ENCODE measurements at regions not wholly inside any gene's neighbourhood (a gene's known extent, or its start where the extent isn't known, plus 50 kb on each side); places are given as distances from the start of the nearest gene placed in this dataset.
"Not testable (repeated sequence)": the region's sequence is repeated elsewhere in the genome, so short reads cannot be mapped to it uniquely, and the experiment has no call there.

DNA sequence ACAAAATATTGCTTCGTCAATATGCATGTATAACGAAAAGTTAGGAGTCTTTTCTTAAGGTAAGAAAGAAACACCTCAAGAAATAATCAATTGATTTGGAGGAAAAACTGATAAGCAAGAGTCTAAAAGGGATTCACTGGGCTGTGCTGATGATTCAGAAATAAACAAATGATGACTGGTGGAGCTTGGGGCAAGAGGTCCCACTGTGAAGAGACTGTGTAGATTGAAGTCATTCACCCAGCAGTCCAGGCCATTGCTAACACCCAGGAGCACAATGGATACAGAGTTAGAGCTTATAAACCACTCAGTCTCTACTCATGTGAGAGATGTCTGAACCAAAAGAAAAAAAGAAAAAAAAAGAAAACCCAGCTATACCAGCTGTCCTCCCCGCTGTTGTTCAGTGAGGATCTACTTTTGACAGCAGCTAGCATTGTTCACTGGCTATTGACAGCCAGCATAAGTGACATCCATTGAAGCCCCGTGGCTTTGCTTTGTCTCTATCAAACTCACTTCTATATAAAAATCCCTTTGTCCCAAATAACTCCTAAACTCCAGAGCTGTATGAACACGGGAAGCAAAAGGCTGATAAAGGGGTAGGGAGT is 255.5 kb downstream of the KCTD12 start:
- DNase-seq (ENCODE audit: extremely low read depth, low read depth, low spot score): no peak

DNA sequence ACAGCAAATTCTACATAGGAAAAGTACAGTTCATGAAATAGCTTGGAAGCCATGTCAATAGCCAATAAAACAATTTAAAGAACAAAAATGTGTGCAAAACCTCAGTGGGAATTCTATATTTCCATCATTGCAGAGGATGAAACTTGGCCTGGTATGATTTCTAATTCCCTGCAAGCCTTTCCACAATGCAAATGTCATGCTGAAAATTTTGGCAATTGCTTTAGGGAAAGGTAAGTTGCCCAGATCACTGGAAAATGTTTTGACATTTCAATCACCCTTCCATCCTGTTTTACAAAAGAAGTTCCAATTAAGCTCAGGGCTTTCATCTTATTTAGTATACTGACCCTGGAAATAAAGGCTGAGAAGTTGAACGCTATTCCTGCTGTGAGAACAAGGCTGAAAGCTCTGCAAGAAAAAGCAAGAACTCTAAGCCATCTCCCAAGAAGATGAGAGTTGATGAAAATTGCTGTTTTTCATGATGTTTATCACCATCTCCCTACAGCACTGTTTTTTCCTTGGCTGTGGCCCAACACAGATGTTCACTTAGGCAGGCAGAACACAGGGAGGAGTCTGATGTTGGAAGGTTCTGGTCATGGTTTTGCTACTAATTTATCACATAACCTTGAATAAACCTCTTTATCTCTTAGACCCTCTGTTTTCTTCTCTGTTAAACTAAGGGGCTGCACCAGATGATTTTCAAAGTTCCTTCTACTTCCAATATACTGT is 263.7 kb downstream of the KCTD12 start:
- no peak for DNase-seq (ENCODE audit: extremely low read depth, low read depth, low spot score)

DNA sequence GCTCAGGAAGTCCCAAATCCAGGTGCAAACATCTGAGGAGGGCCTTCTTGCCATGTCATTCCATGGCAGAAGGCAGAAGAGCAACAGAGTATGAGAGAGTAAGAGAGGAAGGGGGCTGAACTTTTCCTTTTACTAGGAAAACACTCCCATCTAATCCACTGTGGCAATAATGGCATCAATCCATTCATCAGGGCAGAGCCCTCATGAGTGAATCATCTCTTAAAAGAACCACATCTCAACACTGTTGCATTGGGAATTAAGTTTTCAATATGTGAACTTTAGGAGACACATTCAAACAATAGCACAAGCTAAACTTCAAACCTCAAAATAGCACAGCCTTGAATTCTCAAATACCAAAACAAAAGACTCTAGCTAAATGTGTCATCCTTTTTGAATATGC is 264.5 kb downstream of the KCTD12 start:
- DNase-seq (ENCODE audit: extremely low read depth, low read depth, low spot score): no peak

DNA sequence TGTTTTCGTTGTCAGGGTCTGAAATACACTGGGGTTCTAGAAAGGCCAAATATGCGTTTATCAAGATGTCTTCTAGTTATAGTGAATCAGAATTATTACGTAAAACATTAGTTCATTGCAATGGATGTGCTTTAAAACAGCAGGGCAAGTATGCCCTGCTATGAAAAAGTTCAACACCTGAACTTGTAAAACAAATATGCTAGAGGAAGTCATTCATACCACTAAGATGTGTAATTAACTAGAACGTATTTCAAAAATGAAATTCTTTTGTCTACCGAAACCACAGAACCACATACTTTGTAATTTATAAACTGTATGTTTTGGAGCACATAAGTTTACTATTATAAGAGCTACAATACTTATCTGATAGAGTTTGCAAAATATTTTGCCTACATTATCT is 266.2 kb downstream of the KCTD12 start:
- no peak for DNase-seq (ENCODE audit: extremely low read depth, low read depth, low spot score)

DNA sequence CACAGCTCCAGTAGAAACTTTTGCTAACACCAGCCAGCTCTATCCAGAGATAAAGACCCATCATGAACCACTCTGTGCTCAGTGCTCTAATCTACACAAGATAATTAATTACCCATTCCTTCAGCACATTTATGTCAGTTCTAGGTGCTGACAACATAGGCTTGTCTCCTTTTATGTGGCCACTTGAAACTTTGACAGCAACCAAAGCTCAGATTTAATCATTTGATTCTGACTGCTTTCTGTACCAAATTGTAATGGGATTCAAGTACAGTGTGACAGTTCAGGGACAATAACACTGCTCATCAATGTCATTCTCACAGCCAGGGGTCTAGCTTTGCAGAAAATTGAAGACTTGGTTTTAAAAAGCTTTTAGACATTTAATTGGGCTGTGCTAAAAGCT is 266.6 kb downstream of the KCTD12 start:
- no peak for DNase-seq (ENCODE audit: extremely low read depth, low read depth, low spot score)

DNA sequence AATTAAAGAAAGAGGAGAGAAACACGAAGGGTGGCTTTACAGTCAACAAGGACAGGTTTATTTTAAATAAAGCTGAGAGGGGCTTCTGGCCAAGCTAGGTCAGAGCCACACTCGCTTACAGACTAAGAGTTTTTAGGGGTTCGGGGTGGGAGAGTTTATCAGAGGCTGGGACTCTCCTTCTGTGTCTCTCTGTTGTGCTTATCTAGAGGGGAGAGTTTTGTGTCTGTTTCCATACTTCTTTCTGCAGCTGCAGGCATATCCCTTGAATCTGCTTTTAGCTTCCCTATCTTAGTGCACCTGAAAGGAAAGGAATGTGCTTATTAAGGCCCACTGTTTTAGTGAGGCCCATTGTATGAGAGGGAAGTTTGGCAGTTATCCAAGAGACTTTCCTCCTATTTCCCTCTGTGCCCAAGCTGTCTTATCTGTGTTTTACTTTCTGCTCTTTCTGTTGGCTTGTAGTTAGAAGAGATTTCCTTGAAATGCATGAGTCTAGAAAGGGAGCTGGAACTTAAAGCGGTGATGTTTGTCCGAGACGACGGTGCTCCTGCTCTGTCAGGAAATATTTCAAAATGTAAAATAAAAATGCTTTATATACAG is 275.3 kb downstream of the KCTD12 start:
- peak; percentile 62 for DNase-seq (ENCODE audit: extremely low read depth, low read depth, low spot score)

DNA sequence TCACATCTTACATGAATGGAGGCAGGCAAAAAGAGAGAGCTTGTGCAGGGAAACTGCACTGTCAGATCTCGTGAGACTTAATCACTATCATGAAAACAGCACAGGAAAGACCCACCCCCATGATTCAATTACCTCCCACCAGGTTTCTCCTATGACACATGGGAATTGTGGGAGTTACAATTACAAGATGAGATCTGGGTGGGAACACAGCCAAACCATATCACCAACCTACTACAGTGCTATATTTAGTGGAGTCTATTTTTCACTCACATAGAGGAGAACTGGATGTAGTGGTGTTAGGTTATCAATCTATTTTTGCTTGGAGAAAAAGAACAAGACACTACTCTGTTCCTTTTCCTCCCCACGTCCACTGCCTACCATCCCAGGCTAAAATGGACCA is 276.6 kb downstream of the KCTD12 start:
- no peak for DNase-seq (ENCODE audit: extremely low read depth, low read depth, low spot score)

DNA sequence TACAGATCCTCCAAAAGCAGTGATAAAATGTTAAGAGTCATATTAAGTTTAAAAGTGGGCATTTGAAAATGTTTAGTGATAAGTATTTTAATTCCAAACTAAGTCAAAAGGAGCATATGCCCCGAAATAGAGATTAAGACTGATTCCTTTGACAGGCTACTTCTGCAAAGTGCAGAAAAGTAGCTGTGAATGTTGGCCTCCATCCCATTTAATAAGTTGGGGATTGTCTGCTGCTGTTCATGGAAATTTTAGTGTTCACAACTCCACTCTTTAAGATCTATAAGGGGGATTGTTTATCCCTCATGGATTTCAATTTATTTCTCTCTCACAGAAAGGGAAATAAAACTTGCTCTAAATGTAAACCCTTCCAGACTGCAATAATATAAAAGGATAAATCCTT is 278.3 kb downstream of the KCTD12 start:
- no peak for DNase-seq (ENCODE audit: extremely low read depth, low read depth, low spot score)

DNA sequence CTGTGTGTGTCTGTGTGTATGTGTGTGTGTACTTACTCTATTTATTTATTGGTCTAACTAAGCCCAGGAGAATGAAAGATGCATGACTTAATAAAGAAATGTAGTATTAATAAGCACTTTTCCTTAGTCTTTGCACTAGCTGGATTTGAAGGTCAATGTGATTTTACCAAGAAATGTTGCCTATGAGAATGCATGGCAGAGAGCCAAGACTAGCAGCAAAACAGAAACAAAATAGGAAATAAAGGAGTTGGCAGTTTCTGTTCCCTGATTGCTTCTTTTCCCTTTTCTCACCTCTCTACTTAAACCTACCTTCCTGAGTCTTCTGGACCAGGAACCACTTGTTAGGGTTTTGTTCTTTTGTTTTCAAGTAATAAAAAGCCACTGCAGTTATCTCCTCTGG is 286.1 kb downstream of the KCTD12 start:
- no peak for DNase-seq (ENCODE audit: extremely low read depth, low read depth, low spot score)

DNA sequence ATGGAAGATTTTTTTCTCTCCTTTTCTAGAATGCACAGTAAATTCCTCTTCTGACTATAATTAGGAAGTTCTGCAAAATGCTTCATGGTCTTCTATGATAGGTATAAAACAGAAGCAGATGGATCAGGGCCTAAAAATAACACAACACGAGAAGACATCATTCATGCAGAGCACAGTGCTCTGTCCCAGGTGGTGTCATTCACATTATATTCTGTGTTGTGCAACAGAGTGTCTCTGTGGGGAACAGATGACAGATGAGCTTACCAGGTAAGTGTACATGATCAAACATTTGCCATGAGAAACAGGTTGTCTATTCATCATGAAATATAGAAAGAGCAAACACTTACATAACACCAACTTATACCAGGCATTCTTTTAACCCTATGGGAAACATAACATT is 288.3 kb downstream of the KCTD12 start:
- DNase-seq (ENCODE audit: extremely low read depth, low read depth, low spot score): no peak

DNA sequence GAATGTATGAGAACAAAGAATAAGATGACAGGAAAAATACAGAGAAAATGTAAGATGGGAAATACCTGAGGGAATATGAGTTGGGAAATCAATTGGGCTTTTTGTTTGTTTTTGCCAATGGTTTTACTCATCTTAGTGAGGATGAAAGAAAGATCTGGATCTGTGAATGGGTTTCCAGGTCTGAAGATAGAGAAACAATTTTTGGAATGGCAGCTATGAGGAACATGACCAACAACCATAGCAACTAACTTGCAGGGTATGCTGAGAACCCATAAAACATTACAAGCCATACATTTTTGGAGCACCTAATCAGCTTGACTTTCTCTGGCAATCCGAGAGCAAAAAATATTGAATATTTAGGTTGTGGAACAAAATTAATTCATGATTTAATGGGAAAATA is 290.0 kb downstream of the KCTD12 start:
- no peak for DNase-seq (ENCODE audit: extremely low read depth, low read depth, low spot score)

DNA sequence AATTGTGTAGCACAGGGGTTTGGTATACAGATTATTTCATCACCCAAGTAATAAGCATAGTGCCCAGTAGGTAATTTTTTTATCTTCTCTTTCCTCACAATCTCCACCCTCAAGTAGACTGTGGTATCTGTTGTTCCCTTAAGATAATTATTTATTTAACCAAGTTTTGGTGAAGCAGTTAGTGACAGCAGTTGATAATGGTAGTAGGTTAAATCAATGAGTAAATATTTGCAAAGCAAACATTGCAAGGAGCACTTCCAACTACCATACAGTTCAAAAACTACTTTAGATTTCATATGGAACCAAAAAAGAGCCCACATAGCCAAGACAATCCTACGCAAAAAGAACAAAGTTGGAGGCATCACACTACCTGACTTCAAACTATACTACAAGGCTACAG is 291.8 kb downstream of the KCTD12 start:
- DNase-seq (ENCODE audit: extremely low read depth, low read depth, low spot score): no peak

DNA sequence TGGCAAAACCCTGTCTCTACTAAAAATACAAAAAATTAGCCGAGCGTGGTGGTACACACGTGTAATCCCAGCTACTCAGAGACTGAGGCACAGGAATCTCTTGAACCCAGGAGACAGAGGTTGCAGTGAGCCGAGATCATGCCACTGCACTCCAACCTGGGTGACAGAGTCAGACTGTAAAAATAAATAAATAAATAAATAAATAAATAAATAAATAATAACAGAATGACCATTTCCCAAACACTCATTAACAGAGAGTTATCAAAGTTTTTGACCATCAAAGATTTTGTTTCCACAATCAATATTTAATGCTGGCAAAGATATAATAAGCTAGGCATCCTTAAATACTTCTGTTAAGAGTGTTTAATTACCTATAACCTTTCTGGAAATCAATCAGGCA is 299.4 kb downstream of the KCTD12 start:
- no peak for DNase-seq (ENCODE audit: extremely low read depth, low read depth, low spot score)

DNA sequence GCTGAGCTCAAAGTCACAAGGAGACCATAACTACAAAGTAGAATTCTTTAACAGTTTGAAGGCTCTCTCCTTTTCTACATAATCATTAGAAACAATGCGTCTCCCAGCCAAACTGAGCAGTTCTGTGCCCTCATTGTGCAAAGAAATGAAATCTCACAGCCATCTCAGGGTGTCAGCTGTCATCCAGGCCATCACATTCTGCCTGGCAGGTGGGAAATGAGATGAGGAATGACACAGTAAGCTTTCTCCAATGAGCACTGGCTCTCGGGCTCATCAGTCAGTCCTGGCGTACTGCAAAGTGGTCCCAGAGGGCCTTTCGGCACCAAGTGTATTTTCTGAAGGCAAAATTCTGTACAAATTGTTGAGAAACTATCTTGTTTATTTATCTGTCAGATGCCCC is 306.5 kb downstream of the KCTD12 start:
- no peak for DNase-seq (ENCODE audit: extremely low read depth, low read depth, low spot score)

DNA sequence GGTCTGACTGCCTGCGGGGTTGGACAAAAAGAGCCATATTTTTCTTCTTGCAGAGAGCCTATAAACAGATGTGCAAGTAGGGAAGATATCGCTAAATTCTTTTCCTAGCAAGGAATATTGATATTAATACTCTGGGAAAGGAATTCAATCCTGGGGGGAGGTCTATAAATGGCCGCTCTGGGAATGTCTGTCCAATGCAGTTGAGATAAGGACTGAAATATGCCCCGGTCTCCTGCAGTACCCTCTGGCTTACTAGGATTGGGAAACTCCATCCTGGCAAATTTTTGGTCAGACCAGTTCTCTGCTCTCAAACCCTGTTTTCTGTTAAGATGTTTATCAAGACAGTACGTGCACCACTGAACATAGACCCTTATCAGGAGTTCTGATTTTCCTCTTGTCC is 310.6 kb downstream of the KCTD12 start:
- DNase-seq (ENCODE audit: extremely low read depth, low read depth, low spot score): not testable (repeated sequence)

DNA sequence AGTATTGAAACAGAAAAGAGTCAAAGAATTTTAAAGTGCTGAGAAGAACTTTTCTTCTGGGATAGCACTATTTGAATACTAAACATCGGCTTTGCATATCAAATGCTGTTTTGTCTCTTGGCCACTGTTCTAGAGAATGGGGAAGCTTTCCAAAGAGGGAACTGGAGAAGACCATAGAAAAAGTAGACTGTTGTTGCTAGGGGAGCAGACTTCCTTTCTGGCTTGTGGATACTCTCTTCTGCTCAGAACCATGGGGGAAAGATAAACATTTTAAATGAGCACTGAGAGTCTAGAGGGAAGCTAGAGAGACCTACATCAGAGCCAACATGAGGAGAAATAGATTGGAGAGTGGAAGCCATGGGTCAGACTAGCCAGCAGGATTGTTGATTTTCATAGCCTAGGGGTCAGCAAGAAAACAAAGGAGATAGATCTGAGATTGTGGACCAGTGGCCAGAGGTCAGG is 315.7 kb downstream of the KCTD12 start:
- DNase-seq (ENCODE audit: extremely low read depth, low read depth, low spot score): no peak

DNA sequence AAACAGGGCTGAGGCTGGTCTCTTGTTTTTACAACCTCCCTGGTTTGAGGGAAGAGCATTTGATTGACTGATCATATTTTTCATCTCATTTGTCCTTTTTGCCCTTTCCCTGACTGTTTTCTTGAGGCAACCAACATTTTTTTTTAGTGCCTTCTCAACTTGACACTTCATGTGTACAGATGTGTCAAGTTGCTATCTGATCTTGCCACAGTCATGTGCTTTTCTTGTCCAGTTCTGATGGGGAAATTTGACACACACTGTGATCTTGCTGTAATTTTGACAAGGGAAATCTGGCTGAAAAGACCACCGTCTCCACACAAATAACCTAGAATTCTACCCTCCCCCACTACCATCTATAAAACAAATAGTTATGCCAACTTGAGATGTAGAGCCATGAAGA is 329.6 kb downstream of the KCTD12 start:
- no peak for DNase-seq (ENCODE audit: extremely low read depth, low read depth, low spot score)

DNA sequence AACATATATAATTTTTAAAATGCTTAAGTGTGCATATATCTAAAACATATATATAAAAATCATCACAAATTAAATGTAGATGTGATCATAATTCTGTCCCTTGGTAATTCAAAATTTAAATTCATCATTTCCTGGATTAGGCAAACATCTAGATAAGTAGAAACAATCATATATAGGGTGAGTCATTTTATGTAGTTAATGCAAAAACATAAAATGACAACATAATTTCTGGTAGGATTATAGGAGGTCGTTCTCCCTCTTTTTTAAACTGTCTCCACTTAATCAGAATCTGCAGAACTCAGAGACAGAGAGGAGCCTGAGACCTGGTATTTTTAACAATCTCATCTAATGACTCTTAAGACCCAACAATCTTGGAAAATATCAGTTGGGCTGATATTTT is 333.4 kb downstream of the KCTD12 start:
- peak; percentile 29 for DNase-seq (ENCODE audit: extremely low read depth, low read depth, low spot score)

DNA sequence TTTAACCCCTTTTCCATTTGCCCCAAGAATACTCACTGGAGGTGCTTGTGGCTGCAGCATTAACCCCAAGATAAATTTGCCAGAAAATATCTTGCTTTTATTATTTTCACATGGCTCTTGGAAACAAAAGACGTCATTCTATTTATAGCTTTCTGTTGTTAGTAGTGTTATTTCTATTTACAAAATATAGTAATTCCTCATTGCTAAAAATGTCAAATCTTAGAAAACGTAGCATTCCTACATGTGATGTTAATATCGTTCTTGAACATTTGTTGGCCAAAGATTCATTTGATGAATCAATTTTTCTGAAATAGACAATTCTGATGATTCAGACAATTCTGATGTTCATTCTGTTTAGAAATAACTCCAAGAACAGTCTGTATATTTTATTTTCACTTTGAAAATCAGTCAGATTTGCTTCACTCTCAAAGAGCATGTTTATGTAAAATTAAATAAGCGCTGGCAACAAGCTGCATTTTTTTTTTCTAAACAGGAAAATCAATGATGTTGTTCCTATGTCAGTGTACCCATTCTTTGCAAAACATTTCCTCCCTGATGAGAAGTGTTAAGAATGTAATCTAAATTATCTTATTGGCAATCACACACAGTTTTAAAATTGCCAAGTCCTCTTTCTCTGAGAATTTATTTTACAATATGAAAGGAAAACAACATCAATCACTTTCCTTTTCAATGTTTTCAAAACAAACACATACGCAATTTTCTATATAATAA is 334.0 kb downstream of the KCTD12 start:
- peak; percentile 66 for DNase-seq (ENCODE audit: extremely low read depth, low read depth, low spot score)

DNA sequence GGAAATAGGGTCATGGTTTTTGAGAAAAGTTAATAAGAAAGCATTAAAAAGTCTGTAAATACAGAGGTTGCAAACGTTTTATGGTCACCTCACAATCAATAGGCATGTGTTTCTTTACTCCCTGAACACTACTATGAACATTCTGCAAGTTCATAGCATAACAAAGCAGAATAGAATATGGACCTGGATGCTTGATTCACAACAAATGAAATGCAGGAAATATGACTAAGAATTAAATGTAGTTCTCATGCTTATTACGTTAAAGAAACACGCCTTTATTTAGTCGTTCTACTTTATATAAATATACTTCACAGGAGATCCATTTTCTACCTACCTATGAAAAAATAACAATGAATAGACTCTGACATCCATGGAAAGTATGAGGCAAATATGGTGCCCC is 344.0 kb downstream of the KCTD12 start:
- DNase-seq (ENCODE audit: extremely low read depth, low read depth, low spot score): no peak

DNA sequence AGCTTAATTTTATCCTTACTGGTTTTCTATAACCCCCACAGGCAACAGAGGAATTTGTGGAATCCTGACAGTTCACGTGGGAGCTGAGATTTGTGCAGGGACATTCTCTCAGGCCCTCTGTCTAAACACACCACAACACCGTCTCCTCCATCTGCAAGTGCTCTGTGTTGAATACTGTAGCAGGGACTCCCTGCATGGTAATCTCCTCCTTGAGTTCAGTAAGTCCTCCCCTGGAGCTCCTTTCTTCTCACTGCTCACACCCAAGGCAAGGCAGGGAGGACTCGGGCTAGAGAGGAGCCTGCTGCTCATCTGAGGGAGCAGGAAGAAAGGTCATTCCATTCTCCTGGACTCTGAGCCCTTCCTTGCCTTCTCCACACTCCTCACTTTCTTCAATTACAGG is 348.2 kb downstream of the KCTD12 start:
- no peak for DNase-seq (ENCODE audit: extremely low read depth, low read depth, low spot score)

DNA sequence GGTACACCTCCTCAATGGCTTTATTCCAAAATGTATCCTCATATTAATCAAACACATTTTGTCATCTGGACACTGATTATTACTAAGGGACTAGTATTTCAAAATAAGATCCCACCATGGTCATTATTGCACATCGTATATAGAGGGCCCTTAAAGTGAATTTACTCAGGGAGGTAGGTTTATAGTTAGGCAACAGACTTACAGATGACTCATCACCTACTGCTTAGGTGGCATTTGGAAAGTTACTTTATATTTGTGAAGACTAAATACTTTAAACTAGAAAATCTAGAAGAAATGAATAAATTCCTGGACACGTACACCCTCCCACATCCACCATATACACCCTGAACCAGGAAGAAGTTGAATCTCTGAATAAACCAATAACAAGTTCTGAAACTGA is 353.0 kb downstream of the KCTD12 start:
- DNase-seq (ENCODE audit: extremely low read depth, low read depth, low spot score): no peak

Measured in glomerular endothelial cell (primary cell).